ENCODE measurements at regions not wholly inside any gene's neighbourhood (a gene's known extent, or its start where the extent isn't known, plus 50 kb on each side); places are given as distances from the start of the nearest gene placed in this dataset.
A peak's percentile ranks its signal among the peaks of the same experiment; 100 is the strongest.
"Not testable (repeated sequence)": the region's sequence is repeated elsewhere in the genome, so short reads cannot be mapped to it uniquely, and the experiment has no call there.

- no peak for FAIRE-seq
These were observed 241.2 kb downstream of the TFAP2C start for GRCh38 chr20:56870271-56870670.

GRCh38 chr20:56871691-56872090, 242.6 kb downstream of the TFAP2C start:
- DNase-seq (ENCODE audit: low spot score) (no peak), FAIRE-seq (no peak)

More at GRCh38 chr20:56870271-56870670, 241.2 kb downstream of the TFAP2C start:
- no peak for DNase-seq (ENCODE audit: low spot score)

- FAIRE-seq: no peak
These were observed 243.7 kb downstream of the TFAP2C start for GRCh38 chr20:56872620-56873458.

GRCh38 chr20:56873836-56874235, 244.7 kb downstream of the TFAP2C start:
- FAIRE-seq: no peak

More at GRCh38 chr20:56872620-56873458, 243.7 kb downstream of the TFAP2C start:
- no peak for DNase-seq (ENCODE audit: low spot score)

GRCh38 chr20:56875052-56875659, 246.1 kb downstream of the TFAP2C start:
- FAIRE-seq: peak; percentile 86

More at GRCh38 chr20:56873836-56874235, 244.7 kb downstream of the TFAP2C start:
- no peak for DNase-seq (ENCODE audit: low spot score)

GRCh38 chr20:56875803-56876202, 246.7 kb downstream of the TFAP2C start:
- DNase-seq (ENCODE audit: low spot score): no peak
- no peak for FAIRE-seq

More at GRCh38 chr20:56875052-56875659, 246.1 kb downstream of the TFAP2C start:
- DNase-seq (ENCODE audit: low spot score): peak; percentile 91

GRCh38 chr20:56885521-56885920, 256.4 kb downstream of the TFAP2C start:
- no peak for DNase-seq (ENCODE audit: low spot score)
- no peak for FAIRE-seq

GRCh38 chr20:56890011-56890410, 260.9 kb downstream of the TFAP2C start:
- FAIRE-seq: no peak
- DNase-seq (ENCODE audit: low spot score): no peak

- FAIRE-seq (no peak), DNase-seq (ENCODE audit: low spot score) (no peak)
These were observed 264.3 kb downstream of the TFAP2C start for GRCh38 chr20:56893226-56893917.

GRCh38 chr20:56896447-56896846, 267.3 kb downstream of the TFAP2C start:
- FAIRE-seq (no peak), DNase-seq (ENCODE audit: low spot score) (no peak)

- DNase-seq (ENCODE audit: low spot score) (no peak), FAIRE-seq (no peak)
These were observed 268.3 kb downstream of the TFAP2C start for GRCh38 chr20:56897318-56897957.

GRCh38 chr20:56897958-56898349, 268.8 kb downstream of the TFAP2C start:
- DNase-seq (ENCODE audit: low spot score): no peak
- FAIRE-seq: no peak

- DNase-seq (ENCODE audit: low spot score): no peak
- FAIRE-seq: no peak
These were observed 270.4 kb downstream of the TFAP2C start for GRCh38 chr20:56899506-56899905.

- DNase-seq (ENCODE audit: low spot score): no peak
- FAIRE-seq: no peak
These were observed 271.1 kb downstream of the TFAP2C start for GRCh38 chr20:56900252-56900651.

GRCh38 chr20:56903421-56903820, 274.3 kb downstream of the TFAP2C start:
- FAIRE-seq: no peak
- no peak for DNase-seq (ENCODE audit: low spot score)

- FAIRE-seq (peak; percentile 72), DNase-seq (ENCODE audit: low spot score) (no peak)
These were observed 274.8 kb downstream of the TFAP2C start for GRCh38 chr20:56903858-56904257.

- no peak for FAIRE-seq
These were observed 281.0 kb downstream of the TFAP2C start for GRCh38 chr20:56909918-56910714.

GRCh38 chr20:56911946-56912345, 282.8 kb downstream of the TFAP2C start:
- FAIRE-seq (no peak), DNase-seq (ENCODE audit: low spot score) (no peak)

More at GRCh38 chr20:56909918-56910714, 281.0 kb downstream of the TFAP2C start:
- DNase-seq (ENCODE audit: low spot score): no peak

GRCh38 chr20:56914532-56914931, 285.4 kb downstream of the TFAP2C start:
- no peak for FAIRE-seq

GRCh38 chr20:56916345-56916622, 287.2 kb downstream of the TFAP2C start:
- no peak for DNase-seq (ENCODE audit: low spot score)
- FAIRE-seq: no peak

More at GRCh38 chr20:56914532-56914931, 285.4 kb downstream of the TFAP2C start:
- no peak for DNase-seq (ENCODE audit: low spot score)

- not testable (repeated sequence) for DNase-seq (ENCODE audit: low spot score); FAIRE-seq
These were observed 290.9 kb downstream of the TFAP2C start for GRCh38 chr20:56920041-56920440.
